NCI-H2171 treated with DMSO at 0.1 percent for 48 hours (cell line): ENCODE measurements at regions not wholly inside any gene's neighbourhood (a gene's known extent, or its start where the extent isn't known, plus 50 kb on each side); places are given as distances from the start of the nearest gene placed in this dataset.
"Not testable (repeated sequence)": the region's sequence is repeated elsewhere in the genome, so short reads cannot be mapped to it uniquely, and the experiment has no call there.

ENCODE experiments used
- DNase-seq: peaks from one replicate; lab custom pipeline; 2025; lab: John Stamatoyannopoulos, UW

DNA sequence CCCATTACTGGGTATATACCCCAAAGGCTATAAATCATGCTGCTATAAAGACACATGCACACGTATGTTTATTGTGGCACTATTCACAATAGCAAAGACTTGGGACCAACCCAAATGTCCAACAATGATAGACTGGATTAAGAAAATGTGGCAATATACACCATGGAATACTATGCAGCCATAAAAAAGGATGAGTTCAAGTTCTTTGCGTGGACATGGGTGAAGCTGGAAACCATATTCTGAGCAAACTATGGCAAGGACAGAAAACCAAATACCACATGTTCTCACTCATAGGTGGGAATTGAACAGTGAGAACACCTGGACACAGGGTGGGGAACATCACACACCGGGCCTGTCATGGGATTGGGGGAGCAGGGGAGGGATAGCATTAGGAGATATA, 54.4 kb upstream of the MUCL1 start:
- not testable (repeated sequence) for DNase-seq

DNA sequence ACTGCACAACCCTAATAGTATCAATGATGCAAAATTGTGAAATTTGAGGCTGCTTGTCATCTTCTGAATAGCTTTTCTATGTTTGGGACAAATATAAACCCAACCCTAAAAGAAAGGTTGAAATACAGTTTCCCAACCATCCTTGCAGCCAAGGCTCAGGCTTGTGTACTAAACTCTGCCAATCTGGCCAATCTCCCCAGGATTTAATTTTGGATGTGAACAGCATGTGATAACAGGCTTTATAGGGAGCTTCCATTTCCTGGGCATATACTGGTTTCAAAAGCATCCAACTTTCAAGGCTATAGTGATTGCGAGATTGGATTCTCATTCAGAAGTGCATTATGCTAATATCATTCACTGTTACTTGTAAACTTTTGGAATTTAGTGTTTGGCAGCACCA, 55.7 kb upstream of the MUCL1 start:
- no peak for DNase-seq

GRCh38 chr12:54796991-54797390, 57.3 kb upstream of the MUCL1 start:
- DNase-seq: no peak

DNA sequence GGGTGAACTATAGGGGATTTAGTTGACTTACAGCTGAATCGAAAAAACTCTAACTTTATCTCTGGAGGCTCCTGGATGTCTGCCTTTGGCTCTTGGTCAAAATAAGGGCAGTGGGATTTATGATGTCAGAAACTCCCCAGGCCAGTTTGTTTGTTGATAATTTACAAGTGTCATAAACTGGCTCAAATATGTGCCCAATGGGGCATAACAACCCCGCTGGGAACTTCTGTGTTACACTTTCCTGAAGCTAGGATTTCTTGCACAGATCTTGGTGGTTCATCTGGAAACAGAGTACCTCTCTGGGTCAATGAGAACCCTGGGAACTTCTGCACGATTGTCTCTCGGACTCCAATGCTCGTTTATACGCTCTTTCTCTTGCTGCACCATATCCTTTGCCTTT, 58.7 kb upstream of the MUCL1 start:
- DNase-seq: no peak

DNA sequence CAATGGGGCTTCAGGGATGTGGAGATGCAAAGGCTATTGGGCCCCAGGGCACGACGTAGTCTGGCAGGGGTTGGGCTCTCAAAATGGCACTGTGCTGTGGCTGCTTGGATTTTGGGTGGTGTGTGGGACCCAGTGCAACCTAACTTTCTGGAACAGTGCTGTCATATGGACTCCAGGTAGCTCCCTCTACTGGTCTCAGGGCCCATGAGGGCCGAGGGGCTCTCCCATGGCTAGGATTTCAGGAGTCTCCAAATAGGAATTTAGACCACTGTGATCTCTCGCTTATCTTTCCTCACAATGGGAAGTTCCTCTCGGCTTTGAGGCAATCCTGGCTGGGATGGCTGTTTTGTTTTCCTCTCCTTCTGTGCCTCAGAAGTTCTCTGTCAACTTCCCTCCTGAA, 68.2 kb upstream of the MUCL1 start:
- no peak for DNase-seq

DNA sequence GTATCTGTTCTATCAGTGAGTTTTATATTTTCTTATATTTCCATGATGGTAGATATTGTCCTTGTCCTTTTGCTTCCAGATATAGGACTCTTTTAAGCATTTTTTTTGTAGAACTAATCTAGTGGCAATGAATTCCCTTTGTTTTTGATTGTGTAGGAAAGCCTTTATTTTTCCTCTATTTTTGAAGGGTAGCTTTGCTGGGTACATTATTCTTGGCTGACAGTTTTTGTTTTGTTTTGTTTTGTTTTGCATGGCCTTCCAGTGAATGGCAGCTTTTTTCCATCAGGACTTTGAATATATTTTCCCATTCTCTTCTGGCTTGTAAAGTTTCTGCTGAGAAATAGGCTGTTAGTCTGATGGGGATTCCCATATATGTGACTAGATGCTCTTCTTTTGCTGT, 70.2 kb upstream of the MUCL1 start:
- DNase-seq: no peak

DNA sequence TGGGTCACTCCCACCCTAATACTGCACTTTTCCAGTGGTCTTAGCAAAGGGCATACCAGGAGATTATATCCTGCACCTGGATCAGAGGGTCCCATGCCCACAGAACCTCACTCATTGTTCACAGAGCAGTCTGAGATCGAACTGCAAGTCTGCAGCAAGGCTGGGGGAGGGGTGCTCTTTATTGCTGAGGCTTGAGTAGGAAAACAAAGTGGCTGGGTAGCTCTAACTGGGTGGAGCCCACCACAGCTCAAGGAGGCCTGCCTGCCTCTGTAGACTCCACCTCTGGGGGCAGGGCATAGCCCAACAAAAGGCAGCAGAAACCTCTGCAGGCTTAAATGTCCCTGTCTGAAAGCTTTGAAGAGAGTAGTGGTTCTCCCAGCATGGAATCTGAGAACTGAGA, 77.3 kb upstream of the MUCL1 start:
- DNase-seq: not testable (repeated sequence)

- no peak for DNase-seq
Measured at GRCh38 chr12:54773593-54773992, 80.7 kb upstream of the MUCL1 start.

DNA sequence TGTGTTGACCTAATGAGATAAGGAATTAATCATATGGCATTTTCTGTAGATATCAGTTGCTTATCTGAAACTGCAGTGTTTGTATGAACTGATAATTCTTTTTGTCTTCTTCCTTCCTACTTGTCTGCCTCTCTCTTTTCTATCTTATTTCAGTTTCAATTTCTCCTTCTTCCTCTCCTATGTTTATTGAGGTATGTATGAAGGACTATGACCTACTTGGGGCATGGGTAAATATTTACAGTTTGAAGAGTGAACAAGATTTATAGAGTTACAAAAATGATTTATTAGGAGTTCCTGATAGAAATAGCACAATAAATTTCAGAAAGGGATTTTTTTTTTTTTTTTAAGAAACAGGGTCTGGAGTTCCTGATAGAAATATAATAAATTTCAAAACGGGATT, 88.7 kb upstream of the MUCL1 start:
- DNase-seq: no peak

DNA sequence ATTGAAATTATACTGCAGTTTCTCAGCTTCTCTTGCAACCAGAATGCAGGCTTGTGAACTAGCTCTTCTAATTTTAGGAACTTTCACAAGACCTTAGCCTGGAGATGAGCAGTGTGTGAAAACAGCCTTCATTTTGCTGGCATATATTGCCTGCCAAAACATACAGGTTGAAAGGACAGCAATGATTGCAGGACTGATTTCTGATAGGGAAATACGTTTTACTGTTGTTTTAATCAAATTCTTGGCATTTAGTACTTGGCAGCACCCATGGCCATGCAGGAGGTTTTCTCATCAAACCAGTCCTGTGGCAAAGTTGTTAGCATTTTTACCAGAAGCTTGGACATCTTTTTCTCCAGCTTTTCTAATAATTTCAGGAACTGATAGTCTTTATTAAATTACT, 91.9 kb upstream of the MUCL1 start:
- no peak for DNase-seq

- DNase-seq: peak; percentile 43
Measured at GRCh38 chr12:54759751-54760150, 94.6 kb upstream of the MUCL1 start.

DNA sequence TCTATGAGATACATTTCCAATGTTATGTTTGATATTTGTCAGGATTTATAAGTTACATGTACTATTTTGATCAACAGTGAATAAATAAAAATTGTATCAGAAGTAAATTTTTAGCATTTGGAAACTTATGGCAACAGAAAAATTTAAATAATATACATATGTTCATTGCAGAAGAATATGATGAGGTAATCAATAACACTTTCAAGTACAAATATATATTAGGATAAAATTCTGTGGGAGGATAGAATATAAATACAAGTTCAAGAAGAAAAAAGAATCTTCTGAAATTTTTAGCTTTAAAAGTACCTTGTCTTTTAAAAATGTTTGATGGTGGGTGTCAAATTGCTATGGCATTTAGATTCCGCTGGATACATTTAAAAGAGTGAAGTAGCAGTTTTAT, 102.8 kb upstream of the MUCL1 start:
- DNase-seq: no peak

DNA sequence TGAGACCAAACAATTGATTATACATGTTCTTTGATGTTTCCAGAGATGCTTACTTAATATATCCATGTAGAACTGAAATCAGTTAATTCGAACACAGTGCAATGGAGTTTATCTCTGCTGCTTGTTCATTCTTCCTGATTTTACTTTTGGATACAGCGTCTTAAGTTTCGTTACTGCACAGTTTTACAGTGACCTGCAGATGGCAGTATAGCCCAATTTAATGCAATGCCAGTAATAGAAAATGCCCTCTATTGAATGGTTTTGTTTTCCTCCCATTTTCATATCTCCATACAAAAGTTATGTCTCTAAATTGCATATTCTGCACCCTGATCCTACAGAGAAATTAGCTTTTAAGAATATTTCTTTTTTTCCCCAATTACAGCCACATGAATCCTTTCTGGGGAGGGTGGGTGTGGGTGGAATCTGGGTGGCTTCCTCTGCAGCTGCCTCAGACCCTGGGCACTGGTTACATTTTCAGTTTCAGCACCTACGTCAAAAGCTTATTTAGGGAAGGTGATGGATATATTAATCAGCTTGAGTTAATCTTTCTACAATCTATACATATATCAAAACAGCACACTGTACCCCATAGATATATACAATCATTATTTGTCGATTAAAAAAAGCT, 101.1 kb upstream of the DCD start:
- DNase-seq: peak; percentile 66

- DNase-seq: no peak
Measured at GRCh38 chr12:54744590-54744989, 96.4 kb upstream of the DCD start.

DNA sequence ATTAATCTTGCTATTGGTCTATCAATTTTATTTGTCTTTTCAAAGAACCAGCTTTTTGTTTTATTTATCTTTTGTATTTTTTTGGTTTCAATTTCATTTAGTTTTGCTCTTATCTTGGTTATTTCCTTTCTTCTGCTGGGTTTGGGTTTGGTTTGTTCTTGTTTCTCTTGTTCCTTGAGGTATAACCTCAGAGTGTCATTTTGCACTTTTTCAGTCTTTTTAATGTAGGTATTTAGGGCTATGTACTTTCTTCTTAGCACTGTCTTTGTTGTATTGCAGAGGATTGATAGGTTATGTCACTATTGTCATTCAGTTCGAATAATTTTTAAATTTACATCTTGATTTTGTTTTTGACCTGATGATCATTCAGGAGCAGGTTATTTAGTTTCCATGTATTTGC, 92.7 kb upstream of the DCD start:
- DNase-seq: no peak

- DNase-seq: no peak
Measured at GRCh38 chr12:54736549-54736948, 88.4 kb upstream of the DCD start.

DNA sequence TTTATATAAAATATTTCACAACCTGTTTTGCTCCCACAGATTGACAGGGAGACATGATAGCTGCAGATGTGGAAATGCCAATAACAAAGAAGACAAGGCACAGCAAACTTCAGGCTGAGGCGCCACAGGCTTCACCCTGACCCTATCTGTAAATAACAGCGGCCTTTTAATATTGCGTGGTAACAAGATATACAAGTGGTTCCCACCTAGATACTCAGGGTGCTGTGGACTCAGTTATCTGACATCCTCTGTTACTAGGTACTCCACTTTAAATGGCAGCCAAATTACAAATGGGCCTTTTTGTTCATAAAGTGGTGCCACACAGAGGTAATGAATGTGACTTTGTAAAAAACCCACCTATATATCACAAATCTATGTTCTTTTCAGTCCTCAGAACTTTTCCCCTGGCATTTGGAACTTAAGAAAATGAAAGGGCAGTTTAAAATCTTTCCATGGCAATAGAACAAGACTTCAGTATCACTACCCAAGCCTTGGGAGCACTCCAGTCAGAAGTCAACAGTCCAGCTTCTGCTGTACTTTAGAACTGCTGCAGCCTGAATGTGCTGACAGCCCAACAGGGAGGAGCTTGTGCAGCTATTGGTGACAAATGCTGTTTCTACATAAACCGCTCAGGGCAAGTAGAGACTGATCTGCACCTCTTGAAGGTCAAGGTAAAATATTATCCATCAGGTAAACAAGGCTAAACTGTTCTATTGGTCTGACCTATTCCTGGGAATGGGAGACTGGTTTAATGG, 86.2 kb upstream of the DCD start:
- no peak for DNase-seq

GRCh38 chr12:54725233-54725843, 77.2 kb upstream of the DCD start:
- DNase-seq: peak; percentile 46

- peak; percentile 3 for DNase-seq
Measured at GRCh38 chr12:54723379-54724256, 75.5 kb upstream of the DCD start.

- no peak for DNase-seq
Measured at GRCh38 chr12:54721312-54721711, 73.1 kb upstream of the DCD start.

- DNase-seq: no peak
Measured at GRCh38 chr12:54719691-54720090, 71.5 kb upstream of the DCD start.

DNA sequence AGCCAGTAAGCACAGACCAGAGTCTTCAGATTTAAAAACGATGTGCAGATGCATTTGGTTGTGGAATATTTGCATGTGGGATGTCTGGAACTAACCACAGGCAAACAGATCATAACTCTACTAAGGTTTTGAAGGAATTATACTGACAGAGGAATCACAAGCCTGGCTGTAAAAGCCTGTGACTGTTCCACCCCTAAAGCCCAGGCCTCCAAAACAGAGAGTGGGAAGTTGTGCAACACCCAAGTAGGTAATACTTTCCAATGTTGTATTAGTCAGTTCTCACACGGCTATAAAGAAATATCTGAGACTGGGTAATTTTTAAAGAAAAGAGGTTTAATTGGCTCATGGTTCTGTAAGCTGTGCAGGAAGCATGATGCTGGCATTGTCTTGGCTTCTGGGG, 68.1 kb upstream of the DCD start:
- no peak for DNase-seq

- DNase-seq: not testable (repeated sequence)
Measured at GRCh38 chr12:54713876-54714275, 65.7 kb upstream of the DCD start.
